ENCODE measurements at regions not wholly inside any gene's neighbourhood (a gene's known extent, or its start where the extent isn't known, plus 50 kb on each side); places are given as distances from the start of the nearest gene placed in this dataset.

GRCh38 chr5:2014058-2014610 is 131.4 kb upstream of the IRX4 start:
- in situ Hi-C loops (cut with HindIII; ENCODE audit: low pct_unique_long_range_greater_than_20kb, low sequenced_read_pairs), result no loop called here
- no peak for DNase-seq (ENCODE audit: low read depth)

- in situ Hi-C loops (cut with HindIII; ENCODE audit: low pct_unique_long_range_greater_than_20kb, low sequenced_read_pairs), result no loop called here
Observed at GRCh38 chr5:2013301-2014057, 130.8 kb upstream of the IRX4 start.

GRCh38 chr5:2012885-2013284 is 130.2 kb upstream of the IRX4 start:
- DNase-seq (ENCODE audit: low read depth), result no peak
- in situ Hi-C loops (cut with HindIII; ENCODE audit: low pct_unique_long_range_greater_than_20kb, low sequenced_read_pairs), result no loop called here

More at GRCh38 chr5:2013301-2014057, 130.8 kb upstream of the IRX4 start:
- DNase-seq (ENCODE audit: low read depth), result no peak

- in situ Hi-C loops (cut with HindIII; ENCODE audit: low pct_unique_long_range_greater_than_20kb, low sequenced_read_pairs), result no loop called here
- no peak for DNase-seq (ENCODE audit: low read depth)
Observed at GRCh38 chr5:2011481-2012411, 129.0 kb upstream of the IRX4 start.

- in situ Hi-C loops (cut with HindIII; ENCODE audit: low pct_unique_long_range_greater_than_20kb, low sequenced_read_pairs), result no loop called here
- DNase-seq (ENCODE audit: low read depth), result no peak
Observed at GRCh38 chr5:2010940-2011339, 128.2 kb upstream of the IRX4 start.

GRCh38 chr5:2009986-2010914 is 127.5 kb upstream of the IRX4 start:
- no peak for DNase-seq (ENCODE audit: low read depth)
- in situ Hi-C loops (cut with HindIII; ENCODE audit: low pct_unique_long_range_greater_than_20kb, low sequenced_read_pairs), result no loop called here

- in situ Hi-C loops (cut with HindIII; ENCODE audit: low pct_unique_long_range_greater_than_20kb, low sequenced_read_pairs), result no loop called here
- DNase-seq (ENCODE audit: low read depth), result no peak
Observed at GRCh38 chr5:2008851-2009629, 126.3 kb upstream of the IRX4 start.

GRCh38 chr5:2007878-2008501 is 125.3 kb upstream of the IRX4 start:
- in situ Hi-C loops (cut with HindIII; ENCODE audit: low pct_unique_long_range_greater_than_20kb, low sequenced_read_pairs), result no loop called here
- DNase-seq (ENCODE audit: low read depth), result no peak

GRCh38 chr5:2007496-2007877 is 124.8 kb upstream of the IRX4 start:
- in situ Hi-C loops (cut with HindIII; ENCODE audit: low pct_unique_long_range_greater_than_20kb, low sequenced_read_pairs), result no loop called here
- no peak for DNase-seq (ENCODE audit: low read depth)

GRCh38 chr5:2006971-2007291 is 124.2 kb upstream of the IRX4 start:
- in situ Hi-C loops (cut with HindIII; ENCODE audit: low pct_unique_long_range_greater_than_20kb, low sequenced_read_pairs), result no loop called here
- no peak for DNase-seq (ENCODE audit: low read depth)

- in situ Hi-C loops (cut with HindIII; ENCODE audit: low pct_unique_long_range_greater_than_20kb, low sequenced_read_pairs), result no loop called here
- DNase-seq (ENCODE audit: low read depth), result no peak
Observed at GRCh38 chr5:2006193-2006970, 123.7 kb upstream of the IRX4 start.

- in situ Hi-C loops (cut with HindIII; ENCODE audit: low pct_unique_long_range_greater_than_20kb, low sequenced_read_pairs), result no loop called here
- DNase-seq (ENCODE audit: low read depth), result no peak
Observed at GRCh38 chr5:2005101-2006041, 122.6 kb upstream of the IRX4 start.

GRCh38 chr5:2003690-2004365 is 121.1 kb upstream of the IRX4 start:
- in situ Hi-C loops (cut with HindIII; ENCODE audit: low pct_unique_long_range_greater_than_20kb, low sequenced_read_pairs), result no loop called here
- no peak for DNase-seq (ENCODE audit: low read depth)

- no peak for DNase-seq (ENCODE audit: low read depth)
- in situ Hi-C loops (cut with HindIII; ENCODE audit: low pct_unique_long_range_greater_than_20kb, low sequenced_read_pairs), result no loop called here
Observed at GRCh38 chr5:2003206-2003605, 120.5 kb upstream of the IRX4 start.

GRCh38 chr5:2001300-2001699 is 118.6 kb upstream of the IRX4 start:
- DNase-seq (ENCODE audit: low read depth), result no peak

More at GRCh38 chr5:2001300-2001699, 118.6 kb upstream of the IRX4 start:
- in situ Hi-C loops (cut with HindIII; ENCODE audit: low pct_unique_long_range_greater_than_20kb, low sequenced_read_pairs), result no loop called here
